Activated T-cell treated with anti-CD3 and anti-CD28 coated beads, Interleukin-2, amount 50 U/mL, for 48 hours (primary cell): ENCODE measurements at regions not wholly inside any gene's neighbourhood (a gene's known extent, or its start where the extent isn't known, plus 50 kb on each side); places are given as distances from the start of the nearest gene placed in this dataset.

Experiments used
- DNase-seq, 2 experiments: peaks; one replicate each; pipeline ENCODE4 v3.0.0-alpha.2; 2020

DNA sequence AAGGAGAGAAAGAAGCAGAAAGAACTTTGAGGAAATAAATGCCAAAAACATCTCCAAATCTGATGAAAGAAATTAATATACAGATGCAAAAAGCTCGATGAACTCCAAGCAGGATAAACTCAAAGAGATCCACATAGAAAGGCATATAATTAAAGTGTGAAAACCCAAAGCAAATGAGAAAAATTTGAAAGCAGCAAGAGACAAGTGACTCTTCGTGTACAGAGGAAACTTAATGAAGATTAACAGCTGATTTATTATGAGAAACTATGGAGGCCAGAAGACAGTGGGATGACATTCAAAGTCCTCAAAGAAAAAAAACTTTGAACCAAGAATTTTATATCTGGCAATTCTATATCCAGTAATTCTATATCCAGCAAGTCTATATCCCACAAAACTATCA lies 163.0 kb upstream of the TMCC3 start:
- no peak for DNase-seq

DNA sequence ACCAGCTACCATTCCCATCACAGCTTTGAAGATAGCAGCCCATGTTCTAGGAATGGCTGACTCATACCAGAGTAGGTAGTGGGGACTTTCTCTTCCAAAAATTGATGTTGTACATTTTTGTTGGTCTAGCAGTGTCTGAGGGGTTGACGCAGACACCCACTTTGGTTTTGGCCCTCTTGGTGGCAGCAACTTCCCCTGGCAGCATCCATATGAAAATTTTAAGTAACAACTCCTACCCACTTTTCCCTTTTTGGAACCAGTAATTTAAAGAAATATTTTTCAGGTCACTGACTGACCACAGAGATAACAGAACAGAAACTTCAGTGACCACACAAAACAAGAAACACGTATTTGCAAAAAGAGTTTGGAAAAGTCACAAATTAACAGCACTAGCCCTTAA lies 162.0 kb upstream of the TMCC3 start:
- no peak for DNase-seq

DNA sequence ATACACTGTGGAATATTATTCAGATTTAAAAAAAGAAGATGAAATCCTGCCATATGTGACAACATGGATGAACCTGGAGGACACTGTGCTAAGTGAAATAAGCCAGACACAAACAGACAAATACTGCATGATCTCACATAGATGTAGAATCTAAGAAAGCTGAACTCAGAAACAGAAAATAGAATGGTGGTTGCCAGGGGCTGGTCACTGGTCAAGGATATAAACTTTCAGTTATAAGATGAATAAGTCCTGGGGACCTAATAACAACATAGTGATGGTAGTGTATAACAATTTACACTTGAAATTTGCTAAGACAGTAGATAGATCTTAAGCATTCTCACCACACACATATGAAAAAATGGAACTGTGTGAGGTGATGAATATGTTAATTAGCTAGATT lies 161.3 kb upstream of the TMCC3 start:
- no peak for DNase-seq

DNA sequence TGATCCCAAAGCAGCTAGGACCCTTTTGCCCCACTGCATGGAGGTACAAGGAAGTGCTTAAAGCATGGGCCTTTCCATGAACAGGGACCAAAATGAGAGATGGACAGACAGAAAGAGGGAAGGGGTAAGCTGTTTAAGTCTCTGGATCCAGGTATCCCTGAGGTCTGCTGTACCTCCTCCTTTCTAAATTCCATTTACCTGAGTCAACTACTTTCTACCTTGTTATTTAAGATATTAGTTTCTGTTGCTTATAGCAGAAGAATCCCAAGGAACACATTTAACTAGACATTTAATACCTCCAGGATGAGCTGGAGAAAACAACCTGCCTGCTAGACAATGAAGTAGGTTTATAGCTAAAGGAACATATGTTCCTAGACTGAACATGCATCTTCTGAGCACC lies 157.6 kb upstream of the TMCC3 start:
- no peak for DNase-seq

DNA sequence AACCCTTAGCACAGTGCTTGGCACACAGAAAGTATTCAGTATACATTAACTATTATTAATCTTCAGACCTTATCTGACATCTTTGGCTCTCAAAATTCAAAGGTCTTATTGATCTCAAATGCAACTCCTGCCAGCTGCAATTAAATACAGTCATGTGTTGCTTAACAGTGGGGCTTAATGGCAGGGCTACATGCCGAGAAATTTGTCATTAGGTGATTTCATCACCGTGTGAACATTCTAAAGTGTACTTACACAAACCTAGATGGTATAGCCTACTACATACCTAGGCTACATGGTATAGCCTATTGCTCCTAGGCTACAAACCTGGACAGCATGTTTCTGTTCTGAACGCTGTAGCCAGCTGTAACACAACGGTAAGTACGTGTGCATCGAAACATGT lies 156.3 kb upstream of the TMCC3 start:
- DNase-seq: no peak

DNA sequence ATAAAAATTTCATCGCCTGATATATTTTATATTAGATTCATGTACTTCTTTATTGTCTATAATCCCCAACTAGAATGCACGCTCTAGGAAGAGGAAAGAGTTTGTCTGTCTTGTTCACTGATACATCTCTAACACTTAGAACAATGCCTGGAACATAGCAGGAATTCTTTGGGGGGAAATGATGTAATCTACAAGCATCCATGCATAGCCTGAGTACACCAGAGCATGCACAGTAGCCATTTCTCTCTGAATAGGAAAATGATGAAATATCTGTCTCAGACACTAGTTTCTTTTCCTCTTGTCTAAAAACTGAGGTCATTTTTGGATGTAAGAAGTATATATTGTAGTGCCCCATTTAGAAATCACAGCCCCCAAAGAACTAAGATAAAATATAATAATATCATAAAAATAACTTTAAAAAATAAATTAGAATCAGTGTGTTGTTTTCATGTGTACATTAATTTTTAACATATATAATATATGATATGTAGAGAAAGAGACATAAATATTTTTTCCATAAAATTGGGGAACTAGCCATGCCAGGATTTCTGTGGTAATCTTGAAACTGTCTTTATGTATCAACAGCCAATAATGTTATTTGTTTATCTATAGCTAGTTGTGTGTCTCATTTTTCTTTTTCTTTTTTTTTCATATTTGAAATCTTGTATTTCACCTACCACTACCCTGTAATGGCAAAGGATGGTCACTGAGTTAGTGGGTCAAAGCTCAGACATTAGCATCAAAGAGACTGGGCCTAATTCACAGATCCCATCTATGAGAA lies 155.6 kb upstream of the TMCC3 start:
- DNase-seq: no peak

DNA sequence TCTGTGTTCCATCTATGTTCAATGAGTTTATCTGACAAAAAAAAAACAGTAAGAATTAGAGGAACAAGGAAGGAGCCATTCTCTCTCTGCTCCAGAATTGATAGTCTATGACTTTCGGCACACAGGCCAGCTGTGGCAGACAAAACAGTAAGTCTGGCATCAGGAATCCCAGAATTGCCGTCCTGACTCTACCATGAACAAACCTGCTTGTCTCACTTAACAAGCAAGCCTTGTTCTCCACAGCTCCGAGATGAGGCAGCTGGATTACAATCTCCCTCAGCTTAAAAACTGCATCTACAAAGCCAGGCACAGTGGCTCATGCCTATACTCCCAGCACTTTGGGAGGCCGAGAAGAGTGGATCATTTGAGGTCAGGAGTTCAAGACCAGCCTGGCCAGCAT lies 153.6 kb upstream of the TMCC3 start:
- DNase-seq: no peak

DNA sequence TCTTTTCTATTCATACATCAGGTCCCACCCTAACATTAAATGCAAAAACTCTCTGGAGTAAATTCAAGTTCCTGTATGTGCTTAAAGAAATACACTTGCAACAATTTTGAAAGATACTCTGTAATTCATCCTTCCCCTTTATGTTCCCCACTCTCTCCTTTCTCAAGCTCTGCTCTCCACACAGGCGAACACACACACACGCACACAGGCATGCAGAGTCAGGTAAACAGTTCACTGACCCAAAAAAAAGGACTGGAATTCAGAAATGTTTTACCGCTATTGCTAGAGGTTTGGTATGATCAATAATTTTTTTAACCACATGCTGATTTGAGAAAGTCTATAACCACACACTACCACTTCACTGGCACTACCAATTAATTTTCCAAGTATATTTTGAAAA lies 152.4 kb upstream of the TMCC3 start:
- no peak for DNase-seq

DNA sequence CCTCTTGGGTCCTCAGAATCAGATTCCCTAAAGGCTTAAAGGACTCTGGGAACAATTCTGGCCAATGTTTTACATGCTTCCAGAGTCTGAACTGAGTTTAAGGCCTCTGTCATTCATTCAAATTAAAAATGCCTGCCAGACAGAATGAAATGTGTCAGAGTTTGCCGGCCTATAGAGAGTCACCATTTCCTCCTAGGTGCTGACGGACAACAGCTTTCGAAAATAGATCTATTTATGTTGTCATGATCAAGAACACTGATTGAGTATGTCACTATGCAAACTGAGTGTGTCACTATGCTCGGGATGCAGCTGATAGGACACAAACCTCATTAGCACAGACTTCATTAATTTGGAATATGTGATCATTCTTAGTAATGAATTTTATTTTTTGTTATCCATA lies 151.4 kb upstream of the TMCC3 start:
- no peak for DNase-seq

DNA sequence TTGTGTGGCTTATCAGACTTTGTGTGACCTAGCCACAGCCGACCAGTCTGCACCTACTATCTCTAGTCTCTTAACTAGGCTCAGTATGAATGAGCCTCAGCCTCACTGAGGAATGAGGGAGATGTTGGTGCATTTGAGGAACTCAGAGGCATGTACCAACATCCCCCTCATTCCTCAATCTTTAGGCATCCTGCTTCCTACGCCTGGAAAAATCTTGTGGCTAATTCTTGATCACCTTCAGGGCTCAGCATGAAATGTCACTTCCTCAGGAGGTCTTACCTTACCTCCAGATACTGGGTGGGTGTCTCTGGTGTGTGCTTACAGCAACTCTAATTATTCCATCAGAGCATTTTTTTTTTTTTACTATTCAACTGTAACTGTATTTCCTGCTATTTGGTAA lies 148.8 kb upstream of the TMCC3 start:
- DNase-seq: no peak

DNA sequence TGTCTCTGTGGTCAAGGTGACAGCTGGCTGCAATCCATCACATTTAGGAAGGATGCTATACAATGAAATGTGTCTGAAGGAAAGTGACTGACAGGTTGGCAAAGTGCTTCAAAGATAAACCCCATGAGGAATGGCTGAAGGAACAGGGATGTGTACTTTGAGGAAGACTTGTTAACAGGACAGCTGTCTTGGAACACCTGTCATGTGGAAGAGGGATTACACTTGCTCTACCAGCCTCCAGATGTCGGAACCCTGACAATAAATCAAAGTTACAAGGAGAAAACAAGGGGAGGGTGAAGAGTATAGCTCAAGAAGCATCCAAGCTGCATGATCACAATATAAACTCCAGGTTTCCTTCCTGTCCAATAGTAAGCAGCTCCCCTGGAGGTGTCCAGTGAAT lies 147.8 kb upstream of the TMCC3 start:
- DNase-seq: no peak

DNA sequence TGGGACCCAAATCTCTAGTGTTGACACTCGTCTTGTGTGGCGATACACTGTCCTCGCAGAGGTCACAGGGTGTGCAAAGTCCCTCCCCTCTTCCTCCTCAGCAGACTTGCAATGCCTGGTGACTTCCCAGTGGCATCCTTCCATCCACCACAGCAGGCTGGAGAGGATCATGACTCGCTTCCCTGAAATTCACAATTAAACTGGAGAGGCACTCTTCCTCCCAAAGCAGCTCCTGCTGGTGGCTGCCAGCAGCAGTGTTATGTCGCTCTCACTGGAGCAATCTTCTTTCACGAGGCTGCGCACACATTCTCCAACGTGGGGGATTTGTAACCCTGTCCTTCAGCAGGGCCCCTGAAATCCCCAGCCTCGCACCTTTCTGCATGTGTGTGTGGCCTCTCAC lies 145.2 kb upstream of the TMCC3 start:
- no peak for DNase-seq

DNA sequence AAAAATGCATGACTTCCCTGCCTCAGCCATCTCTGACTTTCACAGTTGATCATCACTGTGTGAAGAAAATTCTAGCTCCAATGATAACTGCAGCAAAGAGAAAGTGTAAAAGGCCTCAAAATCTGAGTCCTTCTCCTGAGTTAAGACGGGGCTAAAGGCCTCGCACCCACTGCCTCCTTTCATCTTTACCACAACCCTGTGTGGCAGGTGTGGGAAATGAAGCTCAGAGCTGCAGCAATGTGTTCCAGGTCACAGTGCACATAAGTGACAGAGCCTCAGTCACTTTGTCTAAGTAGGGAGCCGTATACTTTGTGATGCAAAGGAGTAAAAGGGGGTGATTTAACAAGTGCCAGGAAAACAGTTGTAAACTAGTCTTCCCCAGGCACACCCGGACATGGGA lies 144.7 kb upstream of the TMCC3 start:
- no peak for DNase-seq

DNA sequence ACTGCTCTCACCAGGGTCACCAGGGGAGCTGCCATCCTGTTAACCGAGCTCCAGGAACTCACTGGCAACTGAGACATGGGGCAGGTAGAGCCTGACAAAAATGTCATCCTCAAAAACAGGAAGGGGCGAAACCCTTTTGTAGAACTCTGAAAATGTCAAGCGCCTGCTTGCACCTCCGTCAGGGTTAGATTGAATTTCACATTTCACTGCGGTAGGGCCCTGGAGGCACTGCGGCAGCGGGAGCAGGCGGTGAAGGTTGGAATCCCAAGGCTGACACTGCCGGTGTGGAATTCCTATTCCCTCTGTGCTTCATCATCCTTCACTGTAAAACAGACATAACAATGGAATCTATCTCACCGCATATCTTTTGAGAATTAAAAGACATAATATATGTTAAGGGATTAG lies 142.8 kb upstream of the TMCC3 start:
- no peak for DNase-seq

DNA sequence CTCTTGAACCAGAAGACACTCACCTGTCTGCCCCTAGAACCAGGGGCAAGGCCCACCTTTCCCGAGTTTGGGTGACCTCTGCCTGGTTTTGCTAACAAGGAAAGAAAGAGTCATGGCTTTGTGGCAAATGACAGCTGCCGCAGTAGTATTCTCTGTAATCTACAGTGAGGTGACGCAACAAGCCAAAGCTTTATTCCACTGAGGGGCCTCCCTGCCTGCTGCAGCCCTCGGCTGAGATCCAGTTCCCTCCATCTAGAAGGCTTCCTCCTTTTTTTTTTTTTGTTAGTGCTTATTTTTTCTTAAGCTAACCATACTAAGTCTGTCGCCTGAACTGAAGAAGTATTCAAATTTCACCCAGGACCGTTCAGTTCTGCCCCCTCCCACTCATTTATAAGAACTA lies 142.3 kb upstream of the TMCC3 start:
- DNase-seq: no peak

DNA sequence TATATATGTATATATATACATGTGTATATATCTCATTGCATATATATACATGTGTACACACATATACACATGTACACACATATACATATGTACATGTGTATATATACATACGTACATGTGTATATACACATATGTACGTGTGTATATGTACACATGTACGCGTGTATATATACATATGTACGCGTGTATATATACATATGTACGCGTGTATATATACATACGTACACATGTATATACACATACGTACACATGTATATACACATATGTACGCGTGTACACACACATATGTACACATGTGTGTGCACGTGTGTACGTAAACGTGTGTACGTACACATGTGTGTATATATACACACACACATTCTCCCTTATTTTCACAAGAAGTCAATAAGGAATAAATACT lies 141.6 kb upstream of the TMCC3 start:
- DNase-seq: no peak

DNA sequence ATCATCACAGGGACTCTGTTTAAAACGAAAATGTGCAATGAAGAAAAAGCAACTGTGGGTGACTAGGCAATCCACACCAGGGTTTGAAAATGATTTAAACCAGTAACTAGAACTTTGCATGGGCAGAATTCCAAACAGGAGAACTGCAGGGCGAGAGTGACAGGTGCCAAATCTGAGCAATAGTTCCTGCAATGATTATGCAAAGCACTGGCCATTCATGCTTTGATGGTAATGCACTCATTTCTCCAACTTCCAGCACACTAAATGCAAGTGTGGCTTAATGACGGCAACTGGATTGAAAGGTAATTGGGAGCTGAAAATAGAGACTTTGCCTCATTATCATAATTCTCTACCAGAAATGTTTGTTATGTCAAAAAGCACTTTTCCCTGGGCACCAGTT lies 140.5 kb upstream of the TMCC3 start:
- no peak for DNase-seq

DNA sequence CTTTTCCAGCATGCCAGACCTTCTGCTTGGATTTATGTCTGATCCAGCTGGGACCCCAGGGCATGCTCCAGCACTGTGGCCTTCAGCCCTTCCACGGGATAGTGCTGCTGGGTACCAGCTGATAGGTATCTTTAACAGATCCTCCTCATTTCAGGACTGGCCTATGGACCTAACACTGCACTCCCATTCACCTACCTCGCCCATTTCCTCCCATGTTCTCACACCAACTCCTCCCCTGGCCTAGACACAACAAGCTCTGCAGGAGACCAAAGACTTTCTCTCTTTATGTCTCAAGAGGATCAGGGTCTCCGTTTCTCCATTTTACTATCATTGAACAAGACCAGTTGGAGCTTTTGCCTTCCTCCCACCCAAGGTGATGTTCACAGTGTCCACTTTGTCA lies 140.0 kb upstream of the TMCC3 start:
- no peak for DNase-seq

DNA sequence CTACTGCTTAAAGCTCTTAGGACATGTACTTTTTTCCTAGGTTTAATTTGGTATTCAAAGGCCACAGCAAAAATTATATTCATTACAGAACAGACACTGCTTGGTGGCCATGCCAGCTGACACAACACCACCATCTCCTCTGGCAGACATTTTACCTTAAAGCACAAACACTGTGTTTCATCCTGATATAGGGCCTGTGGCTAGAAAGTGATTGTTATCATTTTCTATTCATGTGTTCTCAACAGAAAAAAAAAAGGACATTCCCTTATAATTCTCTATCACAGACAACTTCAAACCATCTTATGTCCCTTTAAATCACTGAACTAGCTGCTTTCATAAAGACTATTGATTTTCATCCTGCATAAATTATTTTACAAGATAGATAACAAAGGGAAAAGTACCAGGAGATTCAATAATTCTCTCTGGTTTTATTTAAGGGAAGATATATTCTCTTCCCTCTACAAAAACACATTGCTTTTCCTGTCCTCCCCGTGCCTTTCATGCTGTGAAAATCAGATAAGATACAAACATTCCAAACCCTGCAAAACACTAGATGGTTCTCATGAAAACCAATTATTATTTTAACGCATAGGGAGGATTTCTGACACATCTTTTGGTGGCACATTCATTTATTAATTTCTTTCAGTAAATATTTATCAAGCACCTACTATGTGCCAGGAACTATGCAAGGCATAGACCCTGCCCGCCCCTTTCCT lies 139.3 kb upstream of the TMCC3 start:
- DNase-seq: no peak

DNA sequence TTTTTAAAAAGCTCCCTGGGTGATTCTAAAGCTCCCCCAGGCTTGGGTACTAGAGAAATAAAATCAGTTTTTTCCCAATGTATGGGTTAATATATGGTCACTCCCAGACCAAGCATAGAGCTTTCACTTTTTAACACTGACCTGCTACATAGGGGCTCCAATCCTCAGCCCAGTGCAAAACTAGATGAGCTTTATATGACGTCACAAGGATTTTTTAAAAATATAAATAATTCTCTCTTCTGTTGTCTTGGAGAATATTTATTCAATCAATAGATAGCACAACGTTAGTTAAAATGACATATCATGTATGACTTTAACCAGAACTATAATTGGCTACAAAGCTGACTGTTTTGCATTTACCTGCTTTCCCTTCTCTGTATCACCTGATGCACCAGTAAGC lies 137.9 kb upstream of the TMCC3 start:
- DNase-seq: no peak

DNA sequence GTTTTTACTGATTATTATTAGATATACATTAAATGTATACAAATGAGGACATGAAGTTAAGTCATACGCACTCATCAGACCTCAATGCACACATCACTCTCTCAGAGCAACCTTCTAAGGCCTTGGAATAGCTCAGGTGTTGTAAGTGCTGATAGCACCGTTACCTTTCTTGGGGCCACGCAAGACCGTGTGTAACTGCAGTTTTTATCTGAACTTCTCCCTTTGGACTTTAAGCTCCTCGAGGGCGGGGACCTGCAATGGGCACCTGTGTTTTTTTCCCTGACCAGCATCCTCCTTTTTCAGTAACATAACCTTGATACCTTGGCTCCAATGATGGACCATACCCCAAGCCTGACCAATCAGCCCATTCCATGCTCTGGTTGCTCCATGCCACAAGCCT lies 136.5 kb upstream of the TMCC3 start:
- DNase-seq: no peak

DNA sequence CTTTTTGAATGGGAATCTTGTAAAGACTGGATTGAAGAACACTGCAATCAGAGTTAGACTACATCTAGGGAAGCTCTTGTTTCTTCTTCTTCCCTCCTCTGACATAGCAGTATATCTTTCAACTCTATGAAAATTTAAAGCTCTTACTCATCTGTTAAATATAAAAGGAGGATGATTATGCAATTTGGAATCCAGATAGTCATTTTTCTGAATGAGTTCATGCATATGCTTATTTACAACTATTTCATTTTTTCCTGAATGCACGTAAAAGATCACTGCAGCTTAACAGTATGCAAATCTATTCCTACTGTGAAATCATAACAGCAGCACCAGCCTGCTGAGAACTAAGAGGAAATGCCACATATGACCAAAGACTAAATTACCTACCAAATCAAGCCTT lies 133.5 kb upstream of the TMCC3 start:
- no peak for DNase-seq

DNA sequence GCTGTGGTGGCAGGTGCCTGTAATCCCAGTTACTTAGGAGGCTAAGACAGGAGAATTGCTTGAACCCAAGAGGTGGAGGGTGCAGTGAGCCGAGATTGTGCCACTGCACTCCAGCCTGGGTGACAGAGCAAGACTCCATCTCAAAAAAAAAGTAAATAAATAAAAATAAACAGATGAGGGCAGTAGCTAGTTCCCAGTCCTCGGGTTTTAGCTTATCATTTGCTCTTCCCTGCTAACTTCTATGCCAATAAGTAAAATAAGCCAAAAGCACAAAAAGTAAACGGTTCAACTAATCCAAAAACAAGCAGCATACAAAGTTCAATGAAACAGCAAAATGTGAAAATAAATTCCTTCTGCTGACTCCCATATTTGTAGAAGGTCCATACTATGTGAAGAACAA lies 133.0 kb upstream of the TMCC3 start:
- no peak for DNase-seq

DNA sequence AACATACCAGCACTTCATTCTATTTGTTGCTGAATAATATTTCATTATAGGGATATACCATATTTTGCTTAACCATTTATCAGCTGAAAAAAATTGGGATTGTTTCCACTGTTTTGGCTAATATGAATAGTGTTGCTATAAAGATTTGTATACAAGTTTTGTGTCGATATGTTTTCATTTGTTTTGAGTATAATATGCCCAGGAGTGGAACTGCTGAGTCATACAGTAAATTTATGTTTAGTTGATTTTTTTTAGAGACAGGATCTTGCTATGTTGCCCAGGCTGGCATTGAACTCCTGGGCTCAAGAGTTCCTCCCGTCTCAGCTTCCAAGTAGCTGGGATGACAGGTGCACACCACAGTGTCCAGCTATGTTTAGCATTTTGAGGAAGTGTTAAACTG lies 131.5 kb upstream of the TMCC3 start:
- DNase-seq: no peak

DNA sequence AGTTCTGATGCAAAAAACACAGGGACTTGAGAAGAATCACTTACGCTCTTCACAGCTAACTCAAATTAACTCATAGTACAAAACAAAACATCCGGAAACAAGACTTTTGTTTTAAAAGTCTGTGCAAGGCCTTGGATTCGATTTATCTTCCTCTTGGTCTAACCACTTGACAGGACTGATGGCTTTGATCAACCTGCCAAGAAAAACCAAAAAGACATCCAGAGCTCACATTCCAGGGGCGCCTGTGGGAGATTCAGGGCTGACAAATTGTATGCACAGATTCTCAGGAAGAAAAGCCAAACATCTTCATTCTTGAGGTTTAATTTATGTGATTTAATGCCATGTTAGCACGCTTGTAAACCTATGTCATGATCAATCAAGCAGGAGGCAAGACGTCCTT lies 129.1 kb upstream of the TMCC3 start:
- DNase-seq: no peak
